GM21723 (cell line): ENCODE measurements at regions not wholly inside any gene's neighbourhood (a gene's known extent, or its start where the extent isn't known, plus 50 kb on each side); places are given as distances from the start of the nearest gene placed in this dataset.
"Not testable (repeated sequence)": the region's sequence is repeated elsewhere in the genome, so short reads cannot be mapped to it uniquely, and the experiment has no call there.

ENCODE experiments used
- ATAC-seq: cut with Tn5 transposase; IDR thresholded peaks from one replicate; pipeline ENCODE4 v1.9.1; 2021; ENCODE audit warnings: mild to moderate bottlenecking, moderate library complexity; ENCODE audit not compliant: unreplicated experiment

DNA sequence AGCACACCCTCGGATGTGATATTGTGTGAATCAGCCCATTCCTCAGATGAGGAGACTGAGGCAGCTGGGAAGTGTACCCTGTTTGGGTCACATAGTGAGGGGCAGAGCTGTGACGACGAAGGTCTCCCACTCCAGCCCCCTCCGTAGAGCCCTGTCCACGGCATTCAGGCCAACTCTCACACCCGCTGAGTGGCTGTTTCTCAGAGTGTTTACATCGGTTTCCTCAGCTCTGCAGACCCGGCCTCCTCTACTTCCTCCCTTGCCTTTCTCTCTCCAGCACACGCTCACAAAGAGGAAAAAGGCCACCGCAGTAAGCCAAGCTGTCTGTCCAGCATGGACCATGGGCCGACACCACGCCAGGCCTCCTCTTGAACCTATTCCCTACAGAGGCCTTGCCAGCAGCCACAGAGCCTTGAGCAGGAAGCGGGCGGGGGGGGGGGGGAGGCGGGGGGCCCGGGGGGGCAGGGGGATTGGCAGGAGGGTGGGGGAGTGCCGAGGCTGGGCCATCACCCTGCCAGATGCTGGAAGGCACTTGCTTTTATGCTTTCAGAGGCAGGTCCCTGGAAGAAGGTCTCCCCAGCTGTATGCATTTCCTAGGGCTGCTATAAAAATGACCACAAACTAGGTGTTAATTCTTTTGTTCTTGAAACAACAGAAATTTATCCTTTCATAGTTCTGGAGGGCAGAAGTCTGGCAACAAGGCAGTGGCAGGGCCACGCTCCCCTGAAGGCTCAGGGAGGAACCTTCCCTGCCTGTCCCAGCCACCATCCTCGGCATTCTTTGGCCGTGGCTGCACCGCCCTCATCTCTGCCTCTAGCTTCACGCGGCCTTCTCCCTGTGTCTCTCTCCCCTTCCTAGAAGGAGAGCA is 178.4 kb downstream of the PSMG1 start:
- no peak for ATAC-seq

DNA sequence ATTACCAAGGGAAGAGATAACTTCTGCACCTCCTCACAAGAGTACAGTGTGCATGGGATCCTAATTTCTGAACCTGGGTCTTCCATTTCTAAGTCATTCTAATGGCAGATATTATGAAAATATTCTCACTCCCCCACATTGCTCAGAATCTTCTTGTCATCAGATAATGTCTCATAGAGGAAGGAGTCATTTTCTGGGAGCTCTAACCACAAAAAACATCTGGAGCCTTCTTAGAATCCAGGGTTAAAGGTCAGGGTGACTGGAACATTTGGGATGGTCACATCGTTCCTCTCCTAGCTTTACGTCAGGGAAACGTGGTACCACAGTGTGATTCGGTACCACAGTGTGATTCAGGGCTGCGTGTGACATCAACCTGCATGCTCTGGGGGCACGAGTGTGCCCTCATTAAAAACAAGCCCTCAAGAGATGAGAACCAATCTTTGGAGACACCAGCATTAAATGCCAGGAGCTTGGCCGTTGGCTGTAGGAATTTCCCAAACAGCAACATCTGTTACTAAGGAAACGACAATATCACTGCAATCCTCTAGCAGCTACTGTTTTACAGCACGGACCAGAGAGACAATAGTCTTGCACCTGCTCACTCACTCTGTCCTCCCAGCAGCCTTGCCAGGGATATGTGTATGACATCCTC is 179.1 kb downstream of the PSMG1 start:
- no peak for ATAC-seq

DNA sequence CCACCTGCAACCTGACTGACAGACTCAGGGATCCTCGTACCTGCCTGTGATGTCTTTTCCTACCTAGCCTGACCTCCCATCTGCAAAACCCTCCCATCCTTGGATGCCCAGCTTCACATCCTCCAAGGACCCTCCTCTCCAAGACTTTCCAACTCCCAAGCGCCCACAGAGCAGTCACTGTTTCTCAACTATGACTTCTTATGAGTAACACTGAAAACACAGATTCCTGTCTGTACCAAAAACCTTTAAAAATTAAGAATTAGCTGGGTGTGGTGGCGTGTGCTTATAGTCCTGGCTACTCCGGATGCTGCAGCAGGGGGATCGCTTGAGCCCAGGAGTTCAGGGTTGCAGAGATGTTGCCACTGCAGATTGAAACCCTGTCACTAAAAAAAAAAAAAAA is 181.9 kb downstream of the PSMG1 start:
- no peak for ATAC-seq

DNA sequence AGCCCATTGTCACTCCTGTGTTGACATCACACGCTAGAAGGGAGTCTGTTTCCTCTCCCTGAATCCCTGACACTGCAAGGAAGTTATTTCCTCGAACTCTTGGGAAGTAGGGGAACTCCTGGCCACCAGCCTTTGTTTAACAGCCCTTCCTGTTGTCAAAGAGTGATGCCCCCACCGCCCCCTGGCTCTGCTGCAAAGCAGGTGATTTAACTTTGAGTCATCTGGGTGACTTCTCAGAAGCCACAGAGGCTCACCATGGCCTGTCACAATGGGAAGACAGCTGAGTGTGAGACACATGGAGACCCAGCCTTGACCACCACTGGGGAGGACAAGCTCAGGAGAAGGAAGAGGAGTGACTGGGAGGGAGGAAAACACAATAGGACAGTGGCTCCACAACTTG is 182.8 kb downstream of the PSMG1 start:
- ATAC-seq: no peak

DNA sequence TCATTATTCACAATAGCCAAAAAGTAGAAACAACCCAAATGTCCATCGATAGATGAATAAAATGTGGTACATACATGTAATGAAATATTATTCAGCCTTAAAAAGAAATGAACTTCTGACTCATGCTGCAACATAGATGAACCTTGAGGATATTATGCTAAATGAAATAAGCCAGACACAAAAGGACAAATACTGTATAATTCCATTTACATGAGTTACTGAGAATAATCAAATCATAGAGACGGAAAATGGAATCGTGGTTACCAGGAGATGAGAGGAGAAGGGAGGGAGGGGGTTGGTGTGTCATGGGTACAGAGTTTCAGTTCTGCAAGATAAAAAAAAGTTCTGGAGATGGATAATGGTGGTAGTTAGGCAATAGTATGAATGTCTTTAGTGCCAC is 184.1 kb downstream of the PSMG1 start:
- ATAC-seq: no peak

DNA sequence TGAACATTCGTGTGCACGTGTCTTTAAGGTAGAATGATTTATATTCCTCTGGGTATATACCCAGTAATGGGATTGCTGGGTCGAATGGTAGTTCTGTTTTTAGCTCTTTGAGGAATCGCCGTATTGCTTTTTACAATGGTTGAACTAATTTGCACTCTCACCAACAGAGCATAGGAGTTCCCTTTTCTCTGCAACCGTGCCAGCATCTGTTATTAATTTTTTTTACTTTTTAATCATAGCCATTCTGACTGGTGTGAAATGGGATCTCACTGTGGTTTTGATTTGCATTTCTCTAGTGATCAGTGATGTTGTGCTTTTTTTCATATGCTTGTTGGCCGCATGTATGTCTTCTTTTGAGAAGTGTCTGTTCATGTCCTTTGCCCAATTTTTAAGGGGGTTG is 185.0 kb downstream of the PSMG1 start:
- not testable (repeated sequence) for ATAC-seq

DNA sequence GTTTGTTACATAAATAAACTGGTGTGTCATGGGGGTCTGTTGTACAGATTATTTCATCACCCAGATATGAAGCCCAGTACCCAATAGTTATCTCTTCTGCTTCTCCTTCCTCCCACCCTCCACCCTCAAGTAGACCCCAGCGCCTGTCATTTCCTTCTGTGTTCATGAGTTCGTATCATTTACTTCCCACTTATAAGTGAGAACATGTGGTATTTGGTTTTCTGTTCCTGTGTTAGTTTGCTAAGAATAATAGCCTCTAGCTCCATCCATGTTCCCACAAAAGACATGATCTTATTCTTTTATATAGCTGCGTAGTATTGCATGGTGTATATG is 185.4 kb downstream of the PSMG1 start:
- ATAC-seq: not testable (repeated sequence)

DNA sequence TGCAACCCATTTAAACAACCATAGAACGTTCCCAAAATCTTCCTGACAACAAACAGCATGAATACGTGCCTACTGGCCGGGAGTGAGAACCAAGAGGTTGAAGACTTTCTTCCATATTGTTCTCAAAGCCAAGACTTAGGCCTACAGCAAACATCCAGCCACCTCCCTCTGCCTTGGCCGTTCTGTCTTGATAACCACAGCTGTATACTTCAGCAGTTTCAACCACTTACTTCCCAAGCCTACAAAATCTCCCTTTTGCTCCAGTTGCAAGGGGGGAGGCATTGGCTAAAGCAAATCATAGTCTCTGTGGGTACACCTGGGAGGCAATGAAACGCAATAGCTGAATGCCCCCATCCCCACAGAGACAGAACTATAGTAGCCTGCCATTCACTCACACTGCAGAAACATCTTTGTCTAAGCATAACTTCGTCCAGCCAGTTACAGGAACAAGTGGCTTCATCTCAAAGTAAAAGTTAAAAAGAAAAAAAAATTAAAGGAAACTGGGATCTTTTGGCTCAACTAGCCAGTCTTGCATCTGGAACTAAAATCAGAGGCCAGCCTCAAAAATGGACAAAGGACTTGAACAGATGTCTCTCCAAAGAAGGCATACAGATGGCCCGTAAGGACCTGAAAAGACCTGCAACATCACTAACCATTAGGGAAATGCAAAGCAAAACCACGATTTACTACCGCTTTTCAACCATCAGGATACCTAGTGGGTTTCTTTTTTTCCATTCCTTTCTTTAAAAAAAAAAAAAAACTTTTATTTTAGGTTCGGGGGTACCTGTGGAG is 186.0 kb downstream of the PSMG1 start:
- ATAC-seq: no peak

DNA sequence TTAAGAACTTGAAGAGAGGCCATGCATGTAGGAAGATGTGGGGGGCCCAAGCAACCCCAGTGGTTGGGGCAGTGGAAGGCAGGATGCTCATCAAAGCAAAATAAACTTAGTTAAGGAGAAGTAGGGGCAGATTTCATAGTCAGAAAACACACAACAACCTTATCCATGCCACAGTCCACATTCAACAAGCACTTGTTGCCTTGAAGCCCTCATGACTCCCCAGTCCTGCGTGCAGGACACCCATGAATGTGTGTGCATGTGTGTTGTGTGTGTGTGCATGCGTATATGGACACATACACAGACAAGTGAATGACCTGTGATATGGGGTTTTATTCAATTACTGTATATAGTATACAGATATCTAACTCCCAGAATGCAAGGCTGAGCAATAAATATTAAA is 186.9 kb downstream of the PSMG1 start:
- no peak for ATAC-seq

DNA sequence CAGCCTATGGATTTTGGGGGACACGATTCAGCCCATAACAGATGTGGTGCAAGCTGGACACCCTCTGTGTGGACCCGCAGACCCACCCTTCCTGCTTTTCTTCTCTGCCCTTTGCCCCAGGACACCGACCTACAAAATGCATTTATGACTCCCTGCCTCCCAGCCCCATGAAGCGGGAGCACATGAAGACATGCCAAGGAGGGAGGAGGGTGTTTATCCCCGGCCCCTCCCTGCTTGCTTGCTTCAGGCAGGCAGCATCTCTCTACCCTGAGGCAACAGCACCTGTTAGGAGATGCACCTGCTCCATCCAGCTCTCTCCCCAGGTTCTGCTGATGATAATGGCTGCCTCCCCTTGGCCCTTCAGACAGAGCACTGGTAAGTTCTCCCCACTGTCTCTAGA is 187.5 kb downstream of the PSMG1 start:
- no peak for ATAC-seq

DNA sequence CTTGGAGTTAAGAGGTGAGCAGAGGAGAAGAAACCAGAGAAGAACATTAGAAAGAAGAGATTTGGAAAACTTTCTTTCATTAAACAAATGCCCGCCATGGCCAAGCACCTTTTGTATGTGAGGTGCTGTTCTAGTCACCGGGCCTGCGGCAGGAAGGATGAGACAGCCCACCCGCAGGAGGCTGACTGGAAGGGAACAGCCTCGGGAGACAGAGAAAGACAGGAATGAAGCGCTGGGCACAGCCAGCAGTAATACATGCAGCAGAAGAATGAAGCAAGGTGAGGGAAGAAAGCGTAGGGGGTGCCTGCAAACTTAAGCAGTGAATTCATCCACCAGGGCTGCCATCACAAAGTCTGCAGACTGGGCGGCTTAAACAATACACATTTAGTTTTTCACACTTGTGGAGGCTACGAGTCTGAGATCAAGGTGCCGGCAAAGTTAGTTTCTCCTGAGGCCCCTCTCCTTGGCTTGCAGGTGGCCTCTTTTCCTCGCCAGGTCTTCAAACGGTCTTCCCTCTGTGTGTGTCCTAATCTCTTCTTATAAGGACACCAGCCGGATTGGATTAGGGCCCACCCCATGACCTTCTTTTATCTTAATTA is 188.1 kb downstream of the PSMG1 start:
- ATAC-seq: no peak

DNA sequence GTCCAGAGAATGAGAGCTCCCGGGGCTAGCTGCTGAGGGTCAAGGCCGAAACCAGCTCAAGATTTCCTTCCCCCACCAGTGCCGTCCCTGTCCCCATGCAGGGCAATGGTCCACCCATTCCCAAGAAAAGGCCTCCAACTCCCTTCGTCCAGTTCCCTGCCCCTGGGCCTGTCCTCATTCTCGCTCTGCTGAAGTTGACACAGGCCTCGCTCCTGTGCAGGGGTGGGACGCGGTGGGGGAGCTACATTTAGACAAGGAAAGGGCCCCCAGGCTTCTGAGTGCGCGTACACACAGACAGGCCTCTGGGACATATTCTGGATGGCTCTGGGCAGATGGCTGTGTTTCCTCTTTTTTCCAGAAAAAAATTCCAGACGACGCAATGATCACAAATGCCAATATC is 188.3 kb downstream of the ETS2 start:
- no peak for ATAC-seq

DNA sequence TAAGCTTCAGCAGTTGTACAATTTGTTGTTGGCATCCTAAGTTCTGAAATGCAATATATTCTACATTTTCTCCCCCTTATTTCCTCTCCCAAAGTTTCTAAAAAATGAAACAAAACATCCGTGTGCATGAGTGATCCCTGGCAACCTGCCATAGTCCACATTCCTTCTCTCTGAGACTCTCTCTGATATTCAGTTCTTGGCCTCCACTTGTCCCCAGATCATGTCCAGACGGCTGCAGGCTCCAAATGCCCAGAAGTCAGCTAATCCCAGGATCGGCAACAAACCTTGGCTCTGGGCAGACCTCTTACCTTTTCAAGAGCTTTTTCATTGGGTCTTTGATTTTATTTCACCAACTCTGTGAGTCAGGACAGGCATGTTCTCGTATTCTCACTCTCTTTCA is 187.8 kb downstream of the ETS2 start:
- no peak for ATAC-seq

DNA sequence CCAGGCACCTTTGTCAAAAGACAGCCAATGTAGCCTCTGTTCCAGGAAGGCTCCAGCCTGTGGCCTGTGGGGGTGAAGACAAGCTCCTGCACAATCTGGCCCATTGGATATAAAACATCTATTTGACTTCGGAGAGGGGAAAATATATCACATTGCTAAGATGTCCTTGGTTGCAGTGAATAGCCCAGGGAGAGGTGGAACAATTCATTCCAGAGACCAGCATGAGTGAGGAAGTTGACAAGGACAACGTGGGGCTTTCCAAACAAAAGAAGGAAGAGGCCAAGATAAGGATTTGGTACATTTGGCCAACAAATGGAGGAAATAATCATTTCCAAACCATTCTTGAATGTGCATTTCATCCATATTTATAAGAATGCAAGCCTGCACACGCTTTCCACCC is 187.0 kb downstream of the ETS2 start:
- no peak for ATAC-seq

DNA sequence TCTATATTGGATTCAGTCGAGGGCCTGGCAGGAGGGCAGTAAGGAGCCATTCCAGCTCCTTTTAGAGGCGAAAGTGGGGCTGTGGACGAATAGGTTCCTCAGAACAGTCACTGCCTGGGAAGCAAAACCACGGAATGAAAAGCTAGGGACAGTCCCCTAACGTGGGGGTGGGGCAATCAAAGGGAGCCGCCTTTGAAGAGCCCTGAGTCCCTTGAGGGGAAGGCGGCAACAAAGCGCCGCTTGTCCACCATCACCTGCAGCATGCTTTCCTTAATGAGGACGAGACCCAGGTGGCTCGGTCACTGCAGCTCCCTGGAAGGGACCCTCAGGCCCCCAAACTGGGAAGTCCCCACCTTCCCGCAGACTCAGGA is 184.7 kb downstream of the ETS2 start:
- no peak for ATAC-seq

DNA sequence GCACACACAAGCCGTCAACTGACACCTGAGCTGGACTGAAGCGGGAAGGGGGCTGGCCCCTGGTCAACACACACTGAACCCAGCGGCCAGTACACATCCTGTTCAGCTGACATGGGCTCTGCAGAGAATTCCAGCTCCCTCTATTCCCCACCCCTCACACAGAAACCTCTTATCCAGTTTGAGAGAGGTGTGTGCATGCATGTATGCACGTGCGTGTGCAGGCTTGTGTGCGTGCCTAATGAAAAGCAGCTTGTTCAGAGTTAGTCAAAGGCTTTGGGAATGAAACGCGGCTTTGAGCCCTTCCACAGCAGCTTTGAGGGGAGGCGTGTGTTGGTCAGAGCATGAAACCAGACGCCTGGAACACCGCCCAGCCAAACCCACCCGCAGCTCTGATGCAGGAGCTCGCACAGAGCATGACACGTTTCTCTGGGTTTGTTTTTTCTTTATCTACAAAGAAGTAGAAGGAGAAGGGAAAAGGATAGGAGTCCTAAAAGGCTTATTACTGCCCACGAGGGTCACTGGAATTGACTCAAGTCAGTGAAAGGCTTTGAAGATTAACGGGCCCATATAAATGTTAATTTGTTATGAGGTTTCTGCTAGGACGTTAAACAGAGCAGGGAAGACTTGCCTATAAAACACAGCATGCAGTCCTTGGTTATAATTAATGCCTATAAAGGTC is 184.2 kb downstream of the ETS2 start:
- no peak for ATAC-seq

DNA sequence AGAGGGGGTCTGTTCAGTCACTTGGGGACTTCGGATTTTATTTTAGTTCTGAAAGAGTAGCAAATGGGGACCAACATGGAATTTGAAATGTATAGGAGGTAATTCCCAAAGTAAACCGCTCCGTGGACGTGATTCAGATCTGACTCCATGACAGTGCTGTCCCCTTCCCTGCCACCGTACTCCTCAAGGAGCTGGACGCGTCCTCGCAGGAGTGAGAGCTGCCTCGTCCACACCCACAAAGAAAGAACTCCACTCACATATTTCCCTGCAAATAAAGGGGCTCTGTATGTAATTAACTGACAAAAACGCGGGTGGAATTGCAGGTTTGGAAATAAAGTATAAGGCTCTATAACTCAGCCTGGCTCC is 183.6 kb downstream of the ETS2 start:
- no peak for ATAC-seq

DNA sequence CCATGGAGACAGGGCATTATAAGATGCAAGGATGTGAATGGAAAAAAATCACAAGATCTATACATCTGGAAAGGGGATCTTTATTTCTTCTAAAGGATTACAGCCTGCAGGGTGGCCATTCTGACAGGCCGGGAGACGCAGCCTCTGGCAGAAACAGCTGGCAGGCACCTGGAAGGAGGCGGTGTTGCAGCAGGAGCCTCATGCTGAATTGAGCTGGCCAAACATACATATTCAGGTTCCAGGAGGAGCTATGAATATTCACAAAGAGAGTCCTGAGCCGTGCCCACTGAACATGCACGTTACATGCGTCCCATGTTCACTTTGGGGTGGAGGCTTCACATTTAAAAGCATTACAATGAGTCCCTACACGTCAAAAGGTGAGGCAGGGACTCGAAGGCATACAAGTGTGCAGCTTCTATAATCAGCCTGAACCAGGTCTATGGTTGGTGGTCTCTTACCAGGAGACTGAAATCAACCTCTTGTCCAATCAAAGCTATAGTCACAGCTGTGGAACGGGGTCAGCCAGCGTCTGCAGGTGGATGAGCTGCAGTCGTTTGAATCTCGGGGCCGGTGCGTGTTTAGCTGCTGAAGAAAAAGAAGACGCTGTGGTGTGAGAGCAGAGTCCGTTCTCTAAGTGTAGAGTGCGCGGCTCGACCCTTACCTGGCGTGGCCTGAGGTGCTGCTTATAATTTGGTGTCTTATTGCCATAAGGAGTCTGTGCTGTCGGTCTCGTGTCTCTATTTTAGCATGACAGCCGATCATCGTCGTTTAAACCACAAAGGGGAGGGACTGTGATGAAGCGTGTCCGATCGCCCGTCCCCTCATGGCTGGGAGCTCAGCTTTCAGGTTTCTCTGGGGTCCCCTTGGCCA is 183.0 kb downstream of the ETS2 start:
- ATAC-seq: no peak

DNA sequence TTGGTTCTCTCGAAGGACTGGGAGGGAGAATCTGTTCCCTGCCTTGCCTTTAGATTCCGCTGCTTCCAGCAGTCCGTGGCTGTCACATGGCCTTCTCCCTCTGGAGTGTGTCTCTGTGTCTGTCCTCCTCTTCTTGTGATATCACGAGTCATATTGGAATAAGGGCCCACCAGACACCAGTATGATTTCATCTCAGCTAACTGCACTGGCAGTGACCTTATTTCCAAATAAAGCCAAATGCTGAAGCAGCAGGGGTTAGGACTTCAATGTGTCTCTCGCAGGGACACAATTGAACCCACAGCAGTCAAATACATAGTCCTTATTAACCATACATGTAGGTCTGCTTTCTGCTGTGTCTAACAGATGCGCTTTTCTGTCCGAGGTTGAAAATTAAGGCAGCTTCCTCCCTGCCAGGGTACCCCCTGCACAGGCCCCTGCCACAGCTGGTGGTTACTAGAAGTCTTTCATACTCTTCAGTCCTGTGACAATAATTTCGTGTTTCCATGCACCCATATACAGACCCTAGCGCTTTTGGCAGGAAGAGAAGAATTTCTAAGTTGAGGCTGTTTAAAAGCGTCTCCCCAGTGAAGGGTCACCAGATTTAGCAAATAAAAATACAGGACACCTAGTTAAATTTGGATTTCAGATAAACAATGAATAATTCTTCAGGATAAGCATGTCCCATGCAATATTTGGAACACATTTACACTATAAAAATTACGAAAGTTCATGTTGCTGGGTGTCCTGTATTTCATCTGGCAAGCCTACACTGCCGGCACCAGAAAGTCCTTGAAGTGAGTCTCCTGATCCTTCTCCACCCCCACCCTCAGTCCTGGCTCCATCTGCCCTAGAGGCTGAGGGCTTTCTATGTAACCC is 182.1 kb downstream of the ETS2 start:
- no peak for ATAC-seq
